AG04450 (cell line): ENCODE measurements at regions not wholly inside any gene's neighbourhood (a gene's known extent, or its start where the extent isn't known, plus 50 kb on each side); places are given as distances from the start of the nearest gene placed in this dataset.
A peak's percentile ranks its signal among the peaks of the same experiment; 100 is the strongest.
"Not testable (repeated sequence)": the region's sequence is repeated elsewhere in the genome, so short reads cannot be mapped to it uniquely, and the experiment has no call there.

ENCODE experiments used
- CTCF ChIA-PET: fragments of 300-600, 350-600 bp; formaldehyde crosslinking; extraction: SDS; loops from one replicate; lab custom pipeline; 2022; ENCODE audit warnings: antibody characterized with exemption, inconsistent platforms; lab: Charles Lee
- POLR2A ChIA-PET: fragments of 350-600 bp; formaldehyde crosslinking; extraction: SDS; loops from one replicate; lab custom pipeline; 2021; ENCODE audit warnings: antibody characterized with exemption, inconsistent platforms; lab: Yijun Ruan, JAX
- DNase-seq: peaks from one replicate; pipeline ENCODE4 v3.0.0-alpha.2; 2011; ENCODE audit warnings: low read depth, low spot score
- H3K27ac ChIP-seq: one replicate; pipeline ENCODE4 v1.5.1; 2012; ENCODE audit warnings: low read depth, low read length, control low read depth
- H3K27me3 ChIP-seq: one replicate; pipeline ENCODE4 v1.6.0; 2012; ENCODE audit warnings: low read length; ENCODE audit not compliant: control insufficient read depth, insufficient read depth
- H3K4me3 ChIP-seq: 2 replicates; pipeline ENCODE4 v1.5.1; 2011; ENCODE audit warnings: mild to moderate bottlenecking, low read depth, low read length, control low read depth
- H3K9me3 ChIP-seq: 2 replicates; pipeline ENCODE4 v1.5.1; 2012; ENCODE audit warnings: low read length; ENCODE audit not compliant: control insufficient read depth, insufficient read depth
- TF ChIP-seq, protein P1 (sequence below): IDR thresholded peaks from 2 replicates; pipeline ENCODE4 v1.5.1; 2011; ENCODE audit warnings: low read depth, low read length, control low read depth, inconsistent platforms

DNA sequence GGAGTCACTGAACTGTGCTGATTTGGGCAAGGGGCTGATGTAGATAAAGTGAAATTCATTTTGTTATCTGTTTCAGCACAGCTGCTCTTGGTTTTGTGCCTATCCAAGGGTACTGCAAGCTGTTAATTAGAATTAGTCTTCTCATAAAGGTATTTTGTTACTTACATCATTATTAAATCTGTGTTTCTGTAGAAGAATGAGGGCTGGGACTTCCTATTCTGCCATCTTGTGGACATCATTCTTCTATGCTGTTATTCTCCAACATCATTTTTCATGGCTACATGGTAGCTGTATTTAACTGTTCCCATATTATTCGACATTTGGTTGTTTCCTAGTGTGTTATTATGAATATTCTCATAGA, 76.2 kb upstream of the CCDC71L start:
- no peak for DNase-seq
- TF ChIP-seq, protein P1, sequence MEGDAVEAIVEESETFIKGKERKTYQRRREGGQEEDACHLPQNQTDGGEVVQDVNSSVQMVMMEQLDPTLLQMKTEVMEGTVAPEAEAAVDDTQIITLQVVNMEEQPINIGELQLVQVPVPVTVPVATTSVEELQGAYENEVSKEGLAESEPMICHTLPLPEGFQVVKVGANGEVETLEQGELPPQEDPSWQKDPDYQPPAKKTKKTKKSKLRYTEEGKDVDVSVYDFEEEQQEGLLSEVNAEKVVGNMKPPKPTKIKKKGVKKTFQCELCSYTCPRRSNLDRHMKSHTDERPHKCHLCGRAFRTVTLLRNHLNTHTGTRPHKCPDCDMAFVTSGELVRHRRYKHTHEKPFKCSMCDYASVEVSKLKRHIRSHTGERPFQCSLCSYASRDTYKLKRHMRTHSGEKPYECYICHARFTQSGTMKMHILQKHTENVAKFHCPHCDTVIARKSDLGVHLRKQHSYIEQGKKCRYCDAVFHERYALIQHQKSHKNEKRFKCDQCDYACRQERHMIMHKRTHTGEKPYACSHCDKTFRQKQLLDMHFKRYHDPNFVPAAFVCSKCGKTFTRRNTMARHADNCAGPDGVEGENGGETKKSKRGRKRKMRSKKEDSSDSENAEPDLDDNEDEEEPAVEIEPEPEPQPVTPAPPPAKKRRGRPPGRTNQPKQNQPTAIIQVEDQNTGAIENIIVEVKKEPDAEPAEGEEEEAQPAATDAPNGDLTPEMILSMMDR: peak; percentile 50
- POLR2A ChIA-PET: interaction anchor here (1.4 to 1.8 kb wide), 2 partner anchors 77 to 452 kb away, joined by 4 to 7 read pairs; partner anchors contain the start of gene CCDC71L
- H3K9me3 ChIP-seq: no peaks in the 10 kb centered on the region
- no peaks in the 10 kb centered on the region for H3K27me3 ChIP-seq
- CTCF ChIA-PET: interaction anchor here (0.6 to 3.8 kb wide), 25 partner anchors 9 to 563 kb away, joined by 3 to 73 read pairs (median 5); partner anchors contain the start of gene CCDC71L
- peak overlapping the region; percentile 63 for H3K27ac ChIP-seq
- no peak overlapping the region for H3K4me3 ChIP-seq

DNA sequence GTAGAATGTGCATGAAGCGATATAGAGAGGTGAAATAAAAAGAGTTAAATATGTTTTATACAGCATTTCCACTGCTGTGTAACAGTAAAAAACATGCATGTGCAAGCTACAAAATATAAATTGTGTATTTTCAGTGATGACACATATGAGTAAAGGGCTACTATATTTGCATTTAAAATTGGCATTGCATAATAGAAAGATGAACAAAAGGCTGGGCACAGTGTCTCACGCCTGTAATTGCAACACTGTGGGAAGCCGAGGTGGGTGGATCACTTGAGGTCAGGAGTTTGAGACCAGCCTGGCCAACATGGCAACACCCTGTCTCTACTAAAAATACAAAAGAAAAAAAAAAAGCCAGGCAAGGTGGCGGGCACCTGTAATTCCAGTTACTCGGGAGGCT, 79.8 kb upstream of the CCDC71L start:
- ChIA-PET POLR2A (no interaction called here), CTCF (interaction anchor here (1.8 to 2.3 kb wide), 2 partner anchors 199 to 564 kb away, joined by 7 to 9 read pairs; no protein-coding TSS in a partner anchor)
- Histone ChIP-seq H3K4me3 (no peak overlapping the region), H3K27ac (no peak overlapping the region), H3K27me3 (no peaks in the 10 kb centered on the region), H3K9me3 (no peaks in the 10 kb centered on the region)
- DNase-seq: no peak
- TF ChIP-seq, protein P1: no peak

DNA sequence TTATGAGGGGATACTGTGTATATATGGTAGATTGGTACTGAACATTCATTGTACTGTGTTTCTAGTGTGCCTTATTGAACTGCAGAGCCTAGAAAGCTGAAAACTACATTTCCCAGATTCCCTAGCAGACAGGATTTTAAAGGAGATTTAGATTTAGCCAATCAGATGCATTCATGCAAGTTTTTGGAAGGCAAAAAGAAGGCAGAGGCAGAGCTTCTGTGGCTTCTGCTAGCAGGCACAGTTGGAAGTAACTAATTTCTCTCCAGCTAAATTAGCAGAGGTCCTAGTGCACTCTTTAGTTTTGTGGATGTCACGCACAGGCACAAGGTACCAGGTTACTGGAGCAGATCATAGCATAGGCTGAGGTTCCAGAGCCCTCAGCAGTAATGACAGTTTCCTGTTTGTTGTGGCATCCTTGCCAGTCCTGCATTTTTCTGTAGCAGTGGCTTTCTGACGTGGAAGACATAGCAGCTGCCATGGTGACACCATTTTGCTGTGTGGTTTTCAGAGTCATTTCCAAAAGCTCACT, 83.7 kb upstream of the CCDC71L start:
- ChIA-PET POLR2A (no interaction called here), CTCF (no interaction called here)
- Histone ChIP-seq H3K4me3 (no peak overlapping the region), H3K27ac (no peak overlapping the region), H3K27me3 (no peaks in the 10 kb centered on the region), H3K9me3 (no peaks in the 10 kb centered on the region)
- no peak for DNase-seq
- TF ChIP-seq, protein P1: no peak

DNA sequence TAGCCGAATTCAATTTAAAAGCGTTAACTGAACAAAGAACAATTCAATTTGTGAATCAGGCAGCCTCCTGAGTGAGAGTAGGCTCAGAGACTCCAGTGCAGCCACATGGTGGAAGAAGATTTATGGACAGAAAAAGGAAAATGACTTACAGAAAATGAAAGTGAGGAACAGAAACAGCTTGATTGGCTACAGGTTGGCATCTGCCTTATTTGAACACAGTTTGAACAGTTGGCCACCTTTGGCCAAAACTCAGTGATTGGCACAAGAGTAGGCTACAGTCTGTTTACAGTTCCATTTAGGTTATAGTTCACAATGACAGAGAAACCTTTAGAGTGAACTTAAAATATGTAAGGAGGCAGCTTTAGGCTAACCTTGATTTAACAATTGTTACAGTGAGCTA, 86.3 kb upstream of the CCDC71L start:
- H3K9me3 ChIP-seq, H3K4me3 ChIP-seq, H3K27me3 ChIP-seq, POLR2A ChIA-PET, H3K27ac ChIP-seq, DNase-seq: not testable (repeated sequence)
- CTCF ChIA-PET: interaction anchor here (1.3 to 1.7 kb wide), 3 partner anchors 10 to 401 kb away, joined by 3 to 8 read pairs (median 7); no protein-coding TSS in a partner anchor

DNA sequence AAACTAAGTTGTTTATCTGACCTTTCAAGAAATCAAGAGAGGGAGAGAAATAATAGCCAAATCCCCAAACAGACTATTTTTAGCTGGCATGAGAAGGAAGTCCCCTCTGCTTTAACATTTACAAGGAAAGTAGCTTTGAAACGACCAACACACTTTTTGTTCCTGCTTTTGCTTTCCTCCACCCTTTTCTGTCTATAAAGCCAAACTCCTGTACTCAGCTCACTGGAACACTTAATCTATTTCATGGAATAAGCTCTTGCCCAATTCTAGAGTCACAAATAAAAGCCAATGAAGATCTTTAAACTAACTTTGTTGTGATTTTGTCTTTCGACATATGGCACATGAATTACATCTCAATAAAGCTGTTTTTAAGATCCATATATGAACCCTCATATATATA, 86.8 kb upstream of the CCDC71L start:
- TF ChIP-seq, protein P1: no peak
- POLR2A ChIA-PET: no interaction called here
- H3K27ac ChIP-seq: no peak overlapping the region
- H3K4me3 ChIP-seq: no peak overlapping the region
- CTCF ChIA-PET: interaction anchor here (1.3 to 1.7 kb wide), 3 partner anchors 11 to 401 kb away, joined by 3 to 8 read pairs (median 7); no protein-coding TSS in a partner anchor
- no peaks in the 10 kb centered on the region for H3K9me3 ChIP-seq
- no peaks in the 10 kb centered on the region for H3K27me3 ChIP-seq
- no peak for DNase-seq
